ENCODE measurements at regions not wholly inside any gene's neighbourhood (a gene's known extent, or its start where the extent isn't known, plus 50 kb on each side); places are given as distances from the start of the nearest gene placed in this dataset.

- no peak for TF ChIP-seq CTCF (IDR thresholded peaks at IDR 0.05)
- H3K27ac ChIP-seq: peak overlapping the region in 1 of 2 donors; percentile 42
Measured at GRCh38 chr5:53333160-53333559, 147.3 kb upstream of the FST start.

GRCh38 chr5:53334431-53334941 lies 145.9 kb upstream of the FST start:
- no peak overlapping the region for H3K27ac ChIP-seq
- TF ChIP-seq CTCF (IDR thresholded peaks at IDR 0.05): no peak
- no peak for DNase-seq (ENCODE audit: low spot score)
- no peak overlapping the region for H3K4me3 ChIP-seq

More at GRCh38 chr5:53333160-53333559, 147.3 kb upstream of the FST start:
- H3K4me3 ChIP-seq: no peak overlapping the region
- no peak for DNase-seq (ENCODE audit: low spot score)

GRCh38 chr5:53335115-53335514 lies 145.3 kb upstream of the FST start:
- no peak overlapping the region for H3K27ac ChIP-seq
- no peak for DNase-seq (ENCODE audit: low spot score)
- H3K4me3 ChIP-seq: no peak overlapping the region
- TF ChIP-seq CTCF (IDR thresholded peaks at IDR 0.05): no peak

GRCh38 chr5:53337827-53338226 lies 142.6 kb upstream of the FST start:
- Histone ChIP-seq H3K4me3 (no peak overlapping the region), H3K27ac (no peak overlapping the region)
- DNase-seq (ENCODE audit: low spot score): no peak
- TF ChIP-seq CTCF (IDR thresholded peaks at IDR 0.05): no peak

- Histone ChIP-seq H3K27ac (no peak overlapping the region), H3K4me3 (no peak overlapping the region)
- no peak for DNase-seq (ENCODE audit: low spot score)
- no peak for TF ChIP-seq CTCF (IDR thresholded peaks at IDR 0.05)
Measured at GRCh38 chr5:53338971-53339370, 141.5 kb upstream of the FST start.

GRCh38 chr5:53339962-53340540 lies 140.4 kb upstream of the FST start:
- H3K27ac ChIP-seq: no peak overlapping the region
- no peak overlapping the region for H3K4me3 ChIP-seq
- DNase-seq (ENCODE audit: low spot score): no peak
- TF ChIP-seq CTCF (IDR thresholded peaks at IDR 0.05): no peak

- DNase-seq (ENCODE audit: low spot score): no peak
- H3K4me3 ChIP-seq: no peak overlapping the region
- H3K27ac ChIP-seq: no peak overlapping the region
- TF ChIP-seq CTCF (IDR thresholded peaks at IDR 0.05): no peak
Measured at GRCh38 chr5:53340956-53341750, 139.3 kb upstream of the FST start.
